Liver (tissue), 3 donors: ENCODE measurements at regions not wholly inside any gene's neighbourhood (a gene's known extent, or its start where the extent isn't known, plus 50 kb on each side); places are given as distances from the start of the nearest gene placed in this dataset.

ENCODE experiments used
- CTCF ChIP-seq: fragments of 150-350 bp; IDR thresholded peaks from 2 replicates; pipeline ENCODE4 v1.5.1; 2017; ENCODE audit warnings: improper control_type of control experiment, low read depth, low read length; ENCODE audit not compliant: missing input control
- EGR1 ChIP-seq, 2 donors: IDR thresholded peaks; 2 replicates each; pipeline ENCODE4 v1.6.1; 2016 to 2018; ENCODE audit warnings: antibody characterized with exemption in 2 of 2, low read depth in 2 of 2
- GABPA ChIP-seq, 2 donors: IDR thresholded peaks in 1 of 2; conservative IDR thresholded peaks in 1 of 2; 2 replicates each; pipeline ENCODE4 v1.6.1; 2016; ENCODE audit warnings: antibody characterized with exemption in 2 of 2, mild to moderate bottlenecking in 1 of 2, moderate library complexity in 1 of 2
- HNF4A ChIP-seq, 2 donors: conservative IDR thresholded peaks; 2 replicates each; pipeline ENCODE4 v1.6.1; 2016; ENCODE audit warnings: antibody characterized with exemption in 2 of 2, mild to moderate bottlenecking in 2 of 2
- HNF4G ChIP-seq: IDR thresholded peaks from 2 replicates; pipeline ENCODE4 v1.6.1; 2016; ENCODE audit warnings: antibody characterized with exemption
- MAX ChIP-seq: IDR thresholded peaks from 2 replicates; pipeline ENCODE4 v1.6.1; 2016; ENCODE audit warnings: antibody characterized with exemption
- REST ChIP-seq: IDR thresholded peaks from 2 replicates; pipeline ENCODE4 v1.6.1; 2016; ENCODE audit warnings: antibody characterized with exemption, mild to moderate bottlenecking
- RXRA ChIP-seq, 2 donors: IDR thresholded peaks; 2 replicates each; pipeline ENCODE4 v1.6.1; 2017 to 2018; ENCODE audit warnings: antibody characterized with exemption in 2 of 2, mild to moderate bottlenecking in 1 of 2
- SP1 ChIP-seq: IDR thresholded peaks from 2 replicates; pipeline ENCODE4 v1.6.1; 2018; ENCODE audit warnings: antibody characterized with exemption, mild to moderate bottlenecking
- TAF1 ChIP-seq: conservative IDR thresholded peaks from 2 replicates; pipeline ENCODE4 v1.6.1; 2016; ENCODE audit warnings: antibody characterized with exemption, mild to moderate bottlenecking
- YY1 ChIP-seq: IDR thresholded peaks from 2 replicates; pipeline ENCODE4 v1.6.1; 2016; ENCODE audit warnings: antibody characterized with exemption, mild to moderate bottlenecking
- donor health status: healthy.
- donor health status: healthy.

GRCh38 chr15:95044745-95045417, 813.5 kb downstream of the MCTP2 start:
- TF ChIP-seq HNF4G (no peak), CTCF (no peak), MAX (no peak), EGR1 (IDR thresholded peaks at IDR 0.05; ENCODE audit: low read depth in 2 of 2) (no peak), HNF4A (conservative IDR thresholded peaks at IDR 0.05) (no peak), SP1 (no peak), REST (no peak), YY1 (no peak), RXRA (IDR thresholded peaks at IDR 0.05) (no peak), TAF1 (no peak), GABPA (IDR thresholded peaks at IDR 0.05 in 1 of 2, conservative IDR thresholded peaks at IDR 0.05 in 1 of 2) (no peak)
